GM18868 (cell line): ENCODE measurements at regions not wholly inside any gene's neighbourhood (a gene's known extent, or its start where the extent isn't known, plus 50 kb on each side); places are given as distances from the start of the nearest gene placed in this dataset.
"Not testable (repeated sequence)": the region's sequence is repeated elsewhere in the genome, so short reads cannot be mapped to it uniquely, and the experiment has no call there.

ENCODE experiments used
- ATAC-seq: cut with Tn5 transposase; IDR thresholded peaks from one replicate; pipeline ENCODE4 v1.9.1; 2021; ENCODE audit warnings: mild to moderate bottlenecking, moderate library complexity; ENCODE audit not compliant: unreplicated experiment

GRCh38 chr7:68756986-68757495, 841.2 kb upstream of the AUTS2 start:
- ATAC-seq = no peak

- ATAC-seq = no peak
Measured at GRCh38 chr7:68760556-68760955, 837.7 kb upstream of the AUTS2 start.

- no peak for ATAC-seq
Measured at GRCh38 chr7:68767462-68767861, 830.8 kb upstream of the AUTS2 start.

GRCh38 chr7:68770649-68771048, 827.6 kb upstream of the AUTS2 start:
- ATAC-seq = no peak

- ATAC-seq = no peak
Measured at GRCh38 chr7:68776326-68776725, 821.9 kb upstream of the AUTS2 start.

GRCh38 chr7:68783684-68784083, 814.6 kb upstream of the AUTS2 start:
- ATAC-seq = no peak

- ATAC-seq = no peak
Measured at GRCh38 chr7:68785036-68785435, 813.2 kb upstream of the AUTS2 start.

- no peak for ATAC-seq
Measured at GRCh38 chr7:68787566-68787965, 810.7 kb upstream of the AUTS2 start.

GRCh38 chr7:68788529-68788928, 809.7 kb upstream of the AUTS2 start:
- ATAC-seq = not testable (repeated sequence)

GRCh38 chr7:68789597-68789996, 808.7 kb upstream of the AUTS2 start:
- ATAC-seq = no peak

- ATAC-seq = no peak
Measured at GRCh38 chr7:68792351-68792750, 805.9 kb upstream of the AUTS2 start.

GRCh38 chr7:68793513-68793912, 804.8 kb upstream of the AUTS2 start:
- ATAC-seq = no peak

GRCh38 chr7:68800316-68800715, 798.0 kb upstream of the AUTS2 start:
- no peak for ATAC-seq

- no peak for ATAC-seq
Measured at GRCh38 chr7:68805159-68805558, 793.1 kb upstream of the AUTS2 start.

- ATAC-seq = no peak
Measured at GRCh38 chr7:68807666-68808065, 790.6 kb upstream of the AUTS2 start.

GRCh38 chr7:68813551-68814080, 784.7 kb upstream of the AUTS2 start:
- no peak for ATAC-seq

- no peak for ATAC-seq
Measured at GRCh38 chr7:68816491-68816890, 781.8 kb upstream of the AUTS2 start.

- no peak for ATAC-seq
Measured at GRCh38 chr7:68820321-68820720, 778.0 kb upstream of the AUTS2 start.

GRCh38 chr7:68821846-68822245, 776.4 kb upstream of the AUTS2 start:
- no peak for ATAC-seq

- ATAC-seq = no peak
Measured at GRCh38 chr7:68823996-68824780, 774.1 kb upstream of the AUTS2 start.

GRCh38 chr7:68828575-68828974, 769.7 kb upstream of the AUTS2 start:
- ATAC-seq = no peak

- no peak for ATAC-seq
Measured at GRCh38 chr7:68833422-68833821, 764.9 kb upstream of the AUTS2 start.

GRCh38 chr7:68839014-68839413, 759.3 kb upstream of the AUTS2 start:
- ATAC-seq = no peak
